EL (cell line): ENCODE measurements at regions not wholly inside any gene's neighbourhood (a gene's known extent, or its start where the extent isn't known, plus 50 kb on each side); places are given as distances from the start of the nearest gene placed in this dataset.
"Not testable (repeated sequence)": the region's sequence is repeated elsewhere in the genome, so short reads cannot be mapped to it uniquely, and the experiment has no call there.

Experiments
- DNase-seq: peaks from one replicate; pipeline ENCODE4 v3.0.0-alpha.2; 2016

DNA sequence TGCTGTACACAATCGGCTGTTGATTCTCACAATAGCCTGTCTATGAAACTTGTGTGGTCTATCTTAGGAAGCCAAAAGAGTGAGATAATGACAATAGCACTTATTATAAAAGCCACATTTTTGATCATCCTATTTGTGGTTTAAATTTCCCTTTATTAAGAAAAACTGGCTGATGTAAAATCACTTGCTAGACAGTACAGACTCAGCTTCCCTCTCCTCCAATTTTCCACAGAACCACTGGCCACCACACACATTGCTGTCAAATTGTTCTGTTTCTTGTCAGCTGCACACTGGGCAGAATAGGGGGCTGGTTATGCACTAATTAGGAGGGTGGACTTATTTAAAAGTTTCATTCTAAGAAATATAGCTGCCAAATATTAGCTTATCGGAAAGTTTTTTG, 425.9 kb downstream of the EPHA3 start:
- no peak for DNase-seq

DNA sequence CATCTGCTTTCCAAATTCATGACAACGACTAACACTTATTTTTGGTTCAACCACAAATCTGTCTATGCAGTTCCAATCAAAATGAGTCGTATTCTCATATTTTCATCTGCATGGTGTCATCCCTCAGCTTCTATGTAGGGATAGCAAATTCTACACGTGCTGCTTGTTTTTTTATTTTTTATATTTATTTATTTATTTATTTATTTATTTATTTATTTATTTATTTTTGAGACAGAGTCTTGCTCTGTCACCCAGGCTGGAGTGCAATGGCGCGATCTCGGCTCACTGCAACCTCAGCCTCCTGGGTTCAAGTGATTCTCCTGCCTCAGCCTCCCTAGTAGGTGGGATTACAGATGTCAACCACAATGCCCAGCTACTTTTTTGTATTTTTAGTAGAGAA, 447.2 kb downstream of the EPHA3 start:
- not testable (repeated sequence) for DNase-seq

DNA sequence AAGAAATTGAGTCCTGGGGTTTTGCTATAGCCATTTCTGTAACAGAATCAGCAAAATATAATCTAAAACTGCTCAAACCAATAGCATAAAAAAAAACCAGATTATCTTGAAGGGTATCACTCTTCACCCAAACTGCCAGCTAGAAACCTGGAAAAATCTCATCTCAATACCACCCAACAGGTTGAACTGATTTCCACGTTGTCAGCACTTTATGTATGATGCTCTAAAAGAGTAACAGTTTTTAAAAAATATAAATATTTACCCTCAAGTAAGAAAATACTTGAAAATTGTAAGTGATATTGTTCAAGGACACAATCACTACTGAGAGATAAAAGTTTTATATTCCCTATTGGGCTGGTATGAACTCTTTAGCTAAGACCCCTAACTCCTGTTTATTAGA, 451.3 kb downstream of the EPHA3 start:
- no peak for DNase-seq

DNA sequence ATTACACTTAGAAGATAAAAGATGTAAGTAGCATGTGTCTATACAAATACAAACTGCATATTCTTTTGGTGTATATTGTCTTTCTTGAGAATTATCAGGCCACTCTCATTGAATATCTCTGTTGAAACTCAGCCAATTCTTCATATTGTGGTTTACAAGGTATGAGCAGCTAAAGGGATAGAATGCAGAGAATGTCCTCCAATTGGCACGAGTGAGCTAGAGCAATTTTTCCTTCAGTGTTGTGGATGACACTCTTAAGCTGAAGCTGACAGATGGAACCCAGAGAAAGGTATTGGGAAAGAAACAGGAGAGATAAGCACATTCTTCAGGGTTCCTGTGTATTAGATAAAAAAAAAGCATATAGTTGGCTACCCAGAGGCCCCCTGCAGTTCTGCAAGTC, 453.1 kb downstream of the EPHA3 start:
- DNase-seq: no peak

DNA sequence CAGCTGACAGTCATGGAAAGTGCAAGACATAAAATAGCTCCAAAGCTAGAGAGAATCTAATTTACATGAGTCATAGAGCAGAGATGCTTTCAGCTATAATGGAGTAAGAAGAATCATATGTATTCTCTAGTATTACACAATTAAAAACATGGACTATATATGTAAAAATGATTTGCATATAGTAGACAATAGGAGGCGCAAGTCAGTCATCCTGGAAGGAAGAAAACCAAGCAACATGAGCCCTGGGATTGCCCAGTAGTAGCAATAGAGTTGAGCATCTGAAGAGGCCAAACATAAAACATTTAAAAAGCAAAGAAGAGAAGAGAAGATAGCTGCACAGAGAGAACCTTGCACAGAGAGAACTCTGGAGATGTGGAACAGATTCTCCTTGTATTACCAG, 455.0 kb downstream of the EPHA3 start:
- no peak for DNase-seq

DNA sequence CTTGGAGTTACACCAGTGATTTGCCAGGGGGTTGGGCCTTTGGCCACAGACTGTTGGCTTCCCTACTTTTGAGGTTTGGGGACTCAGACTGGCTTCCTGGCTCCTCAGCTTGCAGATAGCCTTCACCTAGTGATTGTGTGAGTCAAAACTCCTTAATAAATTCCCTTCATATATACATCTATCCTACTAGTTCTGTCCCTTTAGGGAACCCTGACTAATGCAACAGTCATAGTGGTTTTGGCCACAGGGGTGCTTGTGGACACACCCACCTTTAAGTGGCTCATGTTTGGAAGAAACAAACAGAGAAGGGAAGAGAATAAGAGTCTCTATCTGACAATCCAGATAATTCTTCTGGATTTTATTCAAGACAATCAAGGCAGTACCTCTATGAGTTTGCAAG, 457.7 kb downstream of the EPHA3 start:
- no peak for DNase-seq

DNA sequence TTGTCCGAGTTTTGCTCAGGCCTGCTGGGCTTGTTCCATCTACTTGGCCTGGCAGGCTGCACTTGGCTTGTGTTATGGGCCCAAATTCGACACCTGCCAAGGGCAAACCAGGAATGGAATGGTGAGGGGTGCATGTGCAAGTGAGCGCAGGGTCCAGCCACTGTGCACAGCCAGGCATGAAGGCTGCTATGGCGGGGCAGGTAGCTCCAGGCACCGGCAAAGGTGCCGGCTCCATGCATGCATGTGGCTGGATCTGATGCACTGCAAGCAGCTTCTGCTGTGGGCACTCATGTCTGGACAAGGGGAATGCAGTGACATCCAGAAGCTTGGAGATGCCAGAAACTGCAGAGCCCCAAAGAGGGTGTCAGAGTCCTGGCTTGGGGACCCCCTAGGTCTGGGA, 463.0 kb downstream of the EPHA3 start:
- no peak for DNase-seq

DNA sequence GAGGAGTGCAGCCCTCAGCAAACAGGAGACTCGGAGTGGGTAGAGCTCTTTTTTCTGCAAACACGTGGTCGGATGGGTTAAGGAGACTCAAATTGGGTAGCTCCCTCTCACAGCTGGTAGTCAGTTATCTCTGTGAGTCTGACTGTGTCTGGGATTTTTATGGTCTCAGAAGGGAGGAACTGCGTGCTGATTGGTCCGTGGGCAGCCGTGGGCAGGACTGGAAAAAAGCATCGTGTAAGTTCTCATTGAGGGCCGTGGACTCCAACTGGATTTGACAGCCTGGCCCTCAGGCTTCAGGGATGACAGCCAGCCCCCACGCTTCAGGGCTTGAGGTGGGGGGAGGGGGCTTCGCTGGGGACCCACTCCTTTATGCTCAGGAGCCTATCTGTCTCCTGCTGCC, 463.9 kb downstream of the EPHA3 start:
- DNase-seq: no peak

DNA sequence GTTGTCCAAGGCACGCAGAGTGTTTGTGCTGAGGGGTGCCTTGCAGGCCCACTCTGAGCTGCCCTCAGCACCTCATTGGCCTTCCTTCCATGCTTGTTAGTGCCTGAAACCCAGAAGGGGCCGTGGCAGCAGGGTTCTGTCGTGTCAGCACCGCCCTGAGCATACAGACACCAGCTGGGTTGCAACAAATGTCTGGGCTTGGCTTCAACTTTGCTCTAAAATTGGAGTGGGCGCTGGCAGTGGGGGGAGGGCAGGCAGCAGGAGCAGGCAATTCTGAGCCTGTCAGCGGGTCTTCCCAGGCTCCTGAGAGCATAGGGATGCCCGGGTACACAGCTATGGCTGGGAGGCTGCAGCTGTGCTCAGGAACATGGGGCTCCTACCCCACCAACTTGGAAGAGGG, 464.3 kb downstream of the EPHA3 start:
- no peak for DNase-seq

DNA sequence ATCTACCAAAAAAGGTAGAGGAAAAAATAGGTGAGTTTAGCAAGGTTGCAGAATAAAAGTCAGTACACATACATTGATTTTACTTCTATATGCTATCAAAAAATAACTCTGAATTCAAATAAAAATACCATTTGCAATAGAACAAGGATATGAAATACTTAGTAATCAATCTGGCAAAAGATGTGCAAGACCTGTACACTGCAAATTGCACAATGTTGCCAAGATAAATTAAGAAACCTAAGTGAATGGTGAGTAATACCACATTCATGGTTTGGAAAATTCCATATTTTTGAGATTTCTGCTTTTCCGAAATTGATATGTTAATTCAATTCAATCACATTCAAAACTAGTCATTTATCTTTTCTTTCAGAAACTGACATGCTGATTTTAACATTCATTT, 464.8 kb downstream of the EPHA3 start:
- DNase-seq: no peak

DNA sequence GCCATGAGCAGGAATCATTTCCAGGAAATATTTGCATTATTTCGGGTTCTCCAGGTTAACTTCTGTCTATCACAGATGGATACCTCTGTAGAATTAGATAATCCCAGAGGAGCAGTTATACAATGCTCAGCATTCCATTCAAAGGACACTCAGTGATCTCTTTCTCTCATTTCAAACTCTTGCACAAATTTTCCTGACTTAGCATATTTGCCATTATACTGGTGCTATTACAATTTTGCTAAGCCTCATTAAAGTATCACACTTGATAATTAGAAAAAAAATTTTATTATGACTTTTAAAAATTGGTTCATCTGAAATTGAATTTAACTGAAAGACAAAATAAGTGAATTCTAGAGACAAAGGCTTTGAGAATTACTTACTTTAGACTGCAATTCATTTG, 469.0 kb downstream of the EPHA3 start:
- DNase-seq: no peak

DNA sequence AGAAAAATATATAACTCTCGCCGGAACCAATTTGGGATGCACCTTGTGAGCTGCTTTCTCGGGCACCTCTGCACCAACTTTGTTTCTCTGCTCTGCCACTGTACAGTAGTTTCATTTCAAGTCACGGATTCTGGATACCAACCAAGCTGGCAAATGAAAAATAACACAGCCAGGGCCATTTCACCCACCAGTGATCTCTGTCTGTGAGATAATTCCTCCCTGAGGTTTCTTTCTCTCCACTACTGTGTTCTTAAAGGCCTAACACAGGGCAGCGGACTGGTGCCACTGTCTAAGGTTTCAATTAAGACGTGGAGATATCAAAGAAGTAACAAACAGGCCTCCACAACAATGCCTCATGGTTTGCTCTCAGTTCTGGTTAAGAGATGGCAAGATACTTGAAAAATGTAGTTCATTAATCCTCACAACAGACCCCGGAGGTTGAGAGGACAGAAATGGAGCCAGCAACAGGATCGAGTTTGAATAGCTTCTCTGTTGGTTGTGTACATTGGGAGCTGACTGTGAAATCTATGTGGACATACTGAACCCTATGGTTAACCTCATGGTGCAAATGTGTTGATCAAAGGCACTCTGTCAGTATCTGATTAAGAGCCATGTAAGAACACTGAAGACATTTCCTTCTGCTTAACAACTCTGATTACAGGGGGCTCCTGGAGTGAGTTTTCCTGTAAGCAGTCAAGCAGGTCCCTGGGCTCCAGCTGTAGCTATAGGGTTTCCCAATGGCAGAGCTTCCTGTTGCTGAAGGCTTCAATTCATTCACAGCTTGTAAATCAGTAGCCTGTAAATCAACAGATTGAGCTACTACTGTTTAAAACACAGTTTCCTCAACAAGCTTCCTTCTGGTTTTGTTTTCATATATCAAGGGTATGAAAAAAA, 470.5 kb downstream of the EPHA3 start:
- no peak for DNase-seq

DNA sequence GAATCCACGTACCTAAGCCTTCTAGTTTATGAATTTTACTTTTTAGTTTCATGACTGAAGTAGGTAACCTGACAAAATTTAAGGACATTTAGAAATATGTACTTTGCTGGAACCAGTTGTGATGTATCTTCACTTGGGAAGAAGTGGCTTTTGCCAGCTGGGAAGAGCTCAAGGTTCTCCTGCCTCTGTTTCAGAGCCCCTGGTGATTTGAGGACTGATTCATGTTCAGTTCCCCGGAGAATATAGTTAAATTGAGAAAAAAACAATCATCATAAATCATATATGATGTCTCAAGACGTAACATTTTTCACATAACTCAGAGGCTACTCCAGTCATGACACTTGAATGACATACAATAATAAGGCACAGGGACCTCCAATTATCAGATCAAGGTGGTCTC, 473.4 kb downstream of the EPHA3 start:
- DNase-seq: no peak

DNA sequence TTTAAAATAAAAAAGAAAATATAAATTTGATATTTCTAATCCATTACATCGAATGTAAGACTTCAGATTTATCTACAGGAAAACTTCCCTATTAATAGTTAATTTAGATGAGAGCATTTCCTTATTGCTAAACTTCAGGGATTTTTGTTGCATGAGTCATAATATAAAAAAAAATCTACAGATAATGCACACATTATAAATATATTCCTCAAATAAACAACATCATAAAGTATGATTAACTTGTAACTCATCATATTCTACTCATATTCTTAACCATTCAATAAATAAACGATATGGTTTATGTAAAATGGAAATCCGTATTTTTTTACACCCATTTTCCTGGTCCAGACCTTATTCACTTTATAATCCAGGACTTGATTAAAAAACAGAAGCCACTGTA, 477.0 kb downstream of the EPHA3 start:
- no peak for DNase-seq

DNA sequence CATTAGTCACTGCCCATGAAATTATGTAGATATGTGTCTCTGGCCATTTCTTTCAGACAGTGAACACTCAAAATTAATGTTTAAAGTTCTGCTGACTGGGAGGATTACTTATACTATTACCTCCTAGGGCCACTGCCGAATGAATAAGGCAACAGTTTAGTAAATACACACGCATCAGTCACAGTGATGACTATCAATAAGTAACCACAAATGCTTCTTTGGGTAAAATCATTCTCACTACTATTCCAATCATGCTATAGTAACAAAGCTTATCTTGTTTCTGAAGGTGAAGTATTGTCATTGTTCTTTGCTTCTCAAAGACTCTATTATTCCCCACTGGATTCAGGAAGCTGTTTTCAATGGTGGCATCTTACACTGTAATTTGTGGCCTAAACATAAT, 478.8 kb downstream of the EPHA3 start:
- no peak for DNase-seq

DNA sequence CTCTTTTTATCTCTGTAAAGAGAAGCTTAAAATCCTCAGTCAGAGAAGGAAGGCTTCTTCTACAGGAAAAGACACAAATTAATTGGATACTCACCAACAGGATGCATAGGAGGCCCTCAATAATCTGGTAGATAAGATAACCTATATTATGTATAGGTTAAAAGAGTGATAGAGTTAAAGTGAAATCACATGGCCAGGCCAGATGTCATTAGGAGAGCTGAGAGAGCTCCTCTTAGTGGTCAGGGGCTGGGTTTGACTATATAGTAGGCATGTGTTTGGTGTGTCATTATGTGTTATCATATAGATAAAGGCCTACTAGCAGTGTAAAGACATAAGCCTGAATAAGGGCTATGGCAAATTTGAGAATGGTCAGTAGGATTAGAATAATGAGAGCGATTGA, 479.3 kb downstream of the EPHA3 start:
- DNase-seq: no peak

DNA sequence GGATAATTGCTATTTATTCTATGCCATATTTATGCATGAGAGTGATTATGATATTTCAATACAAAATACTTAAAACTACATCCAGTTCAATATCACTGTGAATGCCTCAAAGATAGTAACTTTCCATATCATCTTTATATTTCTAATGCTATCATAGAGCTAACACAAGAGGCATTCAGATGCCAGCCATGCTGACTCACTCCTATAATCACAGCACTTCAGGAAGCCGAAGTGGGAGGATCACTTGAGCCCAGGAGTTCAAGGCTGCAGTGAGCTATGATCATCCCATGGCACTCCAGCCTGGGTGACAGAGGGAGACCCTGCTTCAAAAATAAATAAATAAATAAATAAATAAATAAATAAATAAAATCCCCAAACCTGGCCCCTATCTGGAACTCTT, 498.7 kb downstream of the EPHA3 start:
- no peak for DNase-seq

DNA sequence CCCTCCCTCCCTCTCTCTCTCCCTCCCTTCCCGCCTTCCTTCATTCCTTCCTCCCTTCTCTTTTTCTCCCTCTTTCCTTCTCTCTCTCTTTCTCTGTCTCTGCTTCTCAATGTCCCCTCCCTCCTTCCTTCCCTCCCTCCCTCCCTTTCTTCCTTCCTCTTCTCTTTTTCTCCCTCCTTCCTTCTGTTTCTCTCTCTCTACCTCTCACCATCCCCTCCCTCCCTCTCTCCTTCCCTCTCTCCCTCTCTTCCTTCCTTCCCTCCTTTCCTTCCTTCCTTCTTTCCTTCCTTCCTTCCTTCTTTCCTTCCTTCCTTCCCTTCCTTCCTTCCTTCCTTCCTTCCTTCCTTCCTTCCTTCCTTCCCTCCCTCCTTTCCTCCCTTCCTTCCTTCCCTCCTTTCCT, 504.6 kb downstream of the EPHA3 start:
- no peak for DNase-seq

DNA sequence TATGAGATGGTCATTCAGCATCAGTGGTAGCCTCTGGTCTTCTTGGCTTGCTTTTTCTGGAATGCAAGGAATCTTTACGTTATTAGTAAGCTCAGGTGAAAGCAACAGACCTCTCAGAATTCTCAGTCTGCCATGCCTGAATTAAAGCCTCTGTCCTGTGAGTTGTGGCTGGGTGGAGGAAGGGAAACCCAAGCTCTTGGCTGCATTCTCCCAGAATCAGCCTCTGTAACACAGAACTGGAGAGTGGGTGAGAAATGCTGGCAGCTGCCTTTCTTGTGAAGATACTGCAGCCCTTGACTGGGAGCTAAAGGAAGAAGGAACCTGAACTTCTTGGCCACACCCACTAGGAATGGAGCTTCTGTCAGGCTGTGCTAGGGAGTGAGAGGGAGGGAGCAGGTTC, 505.8 kb downstream of the EPHA3 start:
- DNase-seq: no peak

DNA sequence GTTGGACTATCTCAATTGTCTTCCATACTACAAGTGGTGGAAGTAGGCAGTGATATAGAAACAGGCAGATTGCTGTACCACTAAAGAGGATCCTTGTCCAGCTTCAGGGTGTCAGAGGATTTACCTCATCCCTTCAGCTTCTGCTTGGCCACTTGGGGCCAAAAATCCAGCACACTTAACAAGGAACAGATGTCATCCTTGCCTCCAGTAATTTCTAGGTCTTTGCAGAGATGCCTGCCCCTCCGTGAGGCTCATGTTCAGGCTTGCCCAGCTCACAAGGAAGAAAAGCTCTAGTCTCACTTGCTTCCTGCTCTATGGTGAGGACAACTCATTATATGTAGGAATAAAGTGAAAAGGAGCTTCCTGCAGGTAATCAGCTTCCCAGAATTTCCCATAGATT, 510.3 kb downstream of the EPHA3 start:
- no peak for DNase-seq

DNA sequence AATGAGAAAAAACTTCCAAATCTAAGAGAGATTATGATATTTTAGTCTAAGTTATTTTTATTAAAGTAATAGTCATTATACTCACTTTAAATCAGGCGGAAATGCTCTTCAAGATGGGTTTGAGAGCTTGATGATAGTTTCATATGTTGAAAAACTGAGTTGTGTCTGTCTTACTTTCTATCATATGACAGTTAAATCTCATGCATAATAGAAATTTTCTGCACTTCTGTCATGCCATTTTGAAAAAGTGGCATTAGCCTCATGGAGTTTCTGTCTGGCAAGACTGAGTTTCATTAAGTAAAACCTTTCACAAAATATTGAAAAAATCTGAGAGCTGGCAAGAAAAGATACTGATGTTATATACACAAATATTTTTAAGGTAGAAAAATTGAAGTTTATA, 511.8 kb downstream of the EPHA3 start:
- no peak for DNase-seq

DNA sequence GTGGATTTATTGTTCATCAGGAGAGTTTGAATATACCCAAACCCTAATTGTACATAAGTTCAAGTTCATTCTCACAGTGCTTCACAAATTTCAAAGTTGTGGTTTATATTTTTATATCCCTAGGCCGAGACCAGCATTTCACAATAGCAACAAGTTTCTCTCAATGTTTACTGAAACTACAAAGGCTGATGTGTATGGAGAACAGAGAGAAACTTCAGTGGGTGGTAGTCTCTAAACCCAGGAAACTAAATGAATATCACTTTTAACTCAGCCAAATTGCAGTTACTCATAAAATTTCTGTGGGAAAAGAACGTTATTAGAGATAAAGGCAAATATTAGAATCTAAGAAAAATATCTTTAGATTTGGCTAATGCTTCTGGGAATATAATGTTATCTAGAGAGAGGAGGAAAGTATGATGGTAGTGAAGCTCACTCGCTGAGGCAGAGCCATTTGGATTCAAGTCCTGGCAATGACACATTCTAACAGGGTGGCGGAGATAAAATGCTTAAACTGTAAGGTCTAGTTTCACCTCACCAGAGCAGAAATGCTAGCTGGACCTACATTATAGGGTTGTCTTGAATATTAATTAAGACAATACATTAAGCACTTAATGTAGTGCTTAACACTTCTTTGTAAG, 514.8 kb downstream of the EPHA3 start:
- DNase-seq: no peak

DNA sequence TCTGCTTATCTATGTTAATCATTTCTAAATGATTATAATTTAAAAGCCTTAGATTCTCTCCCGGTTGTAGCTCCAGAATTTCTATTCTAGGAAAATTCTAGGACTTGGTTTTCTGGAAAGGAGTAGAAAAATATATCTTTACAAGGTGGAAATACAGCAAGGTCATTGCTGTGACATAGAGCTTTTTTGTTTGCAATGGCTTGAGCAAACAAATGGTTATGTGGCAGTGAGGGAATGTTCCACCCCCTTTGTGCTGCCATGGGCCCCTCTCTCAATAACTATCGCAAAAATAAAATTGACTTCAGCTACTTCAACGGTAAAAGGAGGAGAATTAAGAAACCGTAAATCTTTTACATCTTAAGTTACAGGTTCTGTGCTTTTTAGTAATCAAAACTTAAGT, 517.1 kb downstream of the EPHA3 start:
- DNase-seq: no peak

DNA sequence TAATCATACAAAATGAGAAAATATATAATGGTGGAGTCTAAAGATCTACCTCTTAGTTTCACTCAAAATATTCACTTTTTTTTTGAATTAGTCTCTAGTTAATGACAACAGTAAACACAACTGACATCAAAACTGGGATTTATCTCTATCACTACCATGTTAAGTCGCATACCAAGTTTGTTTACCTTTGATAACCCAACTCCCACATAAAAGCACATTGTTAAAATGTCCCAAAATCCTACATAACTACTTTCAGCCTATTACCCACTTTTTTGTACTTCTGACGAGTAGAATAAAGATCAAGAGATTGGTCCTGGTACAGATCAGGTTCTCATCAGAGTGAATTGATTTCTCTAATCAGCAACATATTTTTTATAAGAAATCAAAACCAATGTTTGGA, 518.5 kb downstream of the EPHA3 start:
- DNase-seq: no peak
